Ectodermal cell (in vitro differentiated cells): ENCODE measurements at regions not wholly inside any gene's neighbourhood (a gene's known extent, or its start where the extent isn't known, plus 50 kb on each side); places are given as distances from the start of the nearest gene placed in this dataset.

Experiments used
- H3K27ac ChIP-seq: 2 replicates; pipeline ENCODE4 v1.7.0; 2013; ENCODE audit warnings: mild to moderate bottlenecking, low read depth, low read length; ENCODE audit not compliant: insufficient read depth, poor library complexity, severe bottlenecking
- H3K27me3 ChIP-seq: 2 replicates; pipeline ENCODE4 v1.7.0; 2013; ENCODE audit warnings: mild to moderate bottlenecking, low read length; ENCODE audit not compliant: insufficient read depth, control insufficient read depth, poor library complexity, severe bottlenecking
- H3K36me3 ChIP-seq: one replicate; pipeline ENCODE4 v1.7.0; 2013; ENCODE audit warnings: low read length; ENCODE audit not compliant: control insufficient read depth, insufficient read depth
- H3K4me1 ChIP-seq: one replicate; pipeline ENCODE4 v1.7.0; 2013; ENCODE audit warnings: low read length; ENCODE audit not compliant: control insufficient read depth, insufficient read depth
- H3K4me3 ChIP-seq: 2 replicates; pipeline ENCODE4 v1.7.0; 2013; ENCODE audit warnings: low read depth, low read length, control low read depth; ENCODE audit not compliant: insufficient read depth
- H3K9me3 ChIP-seq: 2 replicates; pipeline ENCODE4 v1.7.0; 2013; ENCODE audit warnings: mild to moderate bottlenecking, low read length, moderate library complexity; ENCODE audit not compliant: control insufficient read depth
- WGBS, 2 experiments: methylation state at CpG; one replicate each; pipeline ENCODE4 v1.1.7; 2013; ENCODE audit warnings: missing lambda C conversion rate in 2 of 2; 5-methylcytosine and 5-hydroxymethylcytosine counted together

- no peaks in the 10 kb centered on the region for H3K36me3 ChIP-seq
- 85 to 96% methylated on average over 2 to 3 of the region's 3 CpGs for WGBS, 2 experiments
- no peak overlapping the region for H3K27ac ChIP-seq
- no peaks in the 10 kb centered on the region for H3K27me3 ChIP-seq
- no peaks in the 10 kb centered on the region for H3K4me1 ChIP-seq
- no peaks in the 10 kb centered on the region for H3K9me3 ChIP-seq
- H3K4me3 ChIP-seq = no peak overlapping the region
These were observed 77.1 kb upstream of the PRR23E start for GRCh38 chr3:127115691-127116351.

- WGBS, 2 experiments = 95 to 97% methylated on average over 3 of the region's 3 CpGs
- H3K4me1 ChIP-seq = no peaks in the 10 kb centered on the region
- H3K9me3 ChIP-seq = no peaks in the 10 kb centered on the region
- H3K27me3 ChIP-seq = no peaks in the 10 kb centered on the region
- H3K27ac ChIP-seq = no peak overlapping the region
- no peak overlapping the region for H3K4me3 ChIP-seq
- H3K36me3 ChIP-seq = no peaks in the 10 kb centered on the region
These were observed 74.6 kb upstream of the PRR23E start for GRCh38 chr3:127118366-127118765.

- Histone ChIP-seq H3K4me1 (no peaks in the 10 kb centered on the region), H3K4me3 (no peak overlapping the region), H3K27ac (no peak overlapping the region), H3K27me3 (no peaks in the 10 kb centered on the region), H3K36me3 (no peaks in the 10 kb centered on the region), H3K9me3 (no peaks in the 10 kb centered on the region)
- WGBS, 2 experiments = 79 to 86% methylated on average over 5 of the region's 5 CpGs
These were observed 73.1 kb upstream of the PRR23E start for GRCh38 chr3:127119693-127120464.

- WGBS, 2 experiments = 95% methylated on average over 13 of the region's 13 CpGs
- H3K4me3 ChIP-seq = no peak overlapping the region
- no peak overlapping the region for H3K27ac ChIP-seq
- no peaks in the 10 kb centered on the region for H3K36me3 ChIP-seq
- H3K27me3 ChIP-seq = no peaks in the 10 kb centered on the region
- no peaks in the 10 kb centered on the region for H3K4me1 ChIP-seq
- H3K9me3 ChIP-seq = no peaks in the 10 kb centered on the region
These were observed 71.9 kb upstream of the PRR23E start for GRCh38 chr3:127120851-127121647.

- Histone ChIP-seq H3K9me3 (no peaks in the 10 kb centered on the region), H3K27me3 (no peaks in the 10 kb centered on the region), H3K4me3 (no peak overlapping the region), H3K4me1 (no peaks in the 10 kb centered on the region), H3K27ac (no peak overlapping the region), H3K36me3 (no peaks in the 10 kb centered on the region)
- 89 to 92% methylated on average over 1 of the region's 1 CpG for WGBS, 2 experiments
These were observed 71.0 kb upstream of the PRR23E start for GRCh38 chr3:127121885-127122284.

- no peaks in the 10 kb centered on the region for H3K4me1 ChIP-seq
- no peaks in the 10 kb centered on the region for H3K27me3 ChIP-seq
- no peak overlapping the region for H3K4me3 ChIP-seq
- 85 to 95% methylated on average over 2 of the region's 2 CpGs for WGBS, 2 experiments
- H3K9me3 ChIP-seq = no peaks in the 10 kb centered on the region
- no peak overlapping the region for H3K27ac ChIP-seq
- no peaks in the 10 kb centered on the region for H3K36me3 ChIP-seq
These were observed 69.4 kb upstream of the PRR23E start for GRCh38 chr3:127123533-127123932.

- H3K9me3 ChIP-seq = no peaks in the 10 kb centered on the region
- 62 to 76% methylated on average over 3 to 4 of the region's 4 CpGs for WGBS, 2 experiments
- no peaks in the 10 kb centered on the region for H3K4me1 ChIP-seq
- no peaks in the 10 kb centered on the region for H3K27me3 ChIP-seq
- H3K4me3 ChIP-seq = no peak overlapping the region
- H3K27ac ChIP-seq = no peak overlapping the region
- no peaks in the 10 kb centered on the region for H3K36me3 ChIP-seq
These were observed 68.8 kb upstream of the PRR23E start for GRCh38 chr3:127124120-127124519.

GRCh38 chr3:127131424-127132170 lies 61.3 kb upstream of the PRR23E start:
- H3K9me3 ChIP-seq = no peaks in the 10 kb centered on the region
- no peaks in the 10 kb centered on the region for H3K36me3 ChIP-seq
- 95 to 96% methylated on average over 10 of the region's 10 CpGs for WGBS, 2 experiments
- H3K27ac ChIP-seq = no peak overlapping the region
- no peak overlapping the region for H3K4me3 ChIP-seq
- H3K4me1 ChIP-seq = peaks cover 3% of the 10 kb centered on the region
- peaks cover 30% of the 10 kb centered on the region for H3K27me3 ChIP-seq

- H3K9me3 ChIP-seq = no peaks in the 10 kb centered on the region
- peaks cover 3% of the 10 kb centered on the region for H3K4me1 ChIP-seq
- peaks cover 33% of the 10 kb centered on the region for H3K27me3 ChIP-seq
- 11 to 13% methylated on average over 5 of the region's 5 CpGs for WGBS, 2 experiments
- no peak overlapping the region for H3K4me3 ChIP-seq
- H3K36me3 ChIP-seq = no peaks in the 10 kb centered on the region
- no peak overlapping the region for H3K27ac ChIP-seq
These were observed 60.1 kb upstream of the PRR23E start for GRCh38 chr3:127132876-127133275.
